Nucleus accumbens (tissue), 56 donors: ENCODE measurements at regions not wholly inside any gene's neighbourhood (a gene's known extent, or its start where the extent isn't known, plus 50 kb on each side); places are given as distances from the start of the nearest gene placed in this dataset.

ENCODE experiments used
- DNase-seq, 56 donors: peaks; one replicate each; lab custom pipeline; 2025; lab: John Stamatoyannopoulos, UW

DNA sequence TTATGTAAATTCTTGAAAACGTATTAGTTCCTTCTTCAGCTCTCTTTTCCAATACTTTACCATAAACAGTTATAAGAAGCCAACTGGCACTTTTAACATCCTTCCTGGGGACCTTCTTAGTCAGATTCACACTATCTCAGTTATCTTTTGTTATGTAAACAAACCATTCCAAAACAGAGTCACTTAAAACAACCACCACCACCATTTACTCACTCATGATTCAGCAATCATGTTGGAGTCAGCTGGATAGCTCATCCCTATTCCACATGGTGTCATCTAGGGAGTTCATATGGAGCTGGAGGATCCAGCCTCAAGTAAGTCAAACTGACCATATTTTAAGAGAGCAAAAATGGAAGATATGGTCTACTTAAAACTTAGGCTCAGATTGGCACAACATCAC, 240.3 kb upstream of the IRX3 start:
- DNase-seq: no peak

DNA sequence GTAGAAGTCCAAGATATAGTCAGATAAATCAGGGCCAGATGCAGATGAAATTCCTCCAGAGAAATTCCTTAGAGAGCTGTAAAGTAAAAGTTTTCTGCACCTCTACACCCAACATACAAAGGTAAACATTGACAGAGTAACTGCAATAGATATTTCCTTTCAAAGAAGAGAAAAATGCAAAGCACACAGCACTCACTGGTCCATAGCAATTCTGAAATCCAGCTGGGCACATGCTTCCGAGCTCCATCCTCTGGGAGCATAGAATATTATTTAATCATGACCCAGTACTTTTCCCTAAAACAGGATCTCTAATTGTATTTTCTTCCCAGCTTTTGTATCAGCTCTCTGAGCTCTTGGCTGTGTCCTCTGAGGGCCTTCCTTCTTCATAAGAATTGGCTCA, 239.5 kb upstream of the IRX3 start:
- DNase-seq: no peak

DNA sequence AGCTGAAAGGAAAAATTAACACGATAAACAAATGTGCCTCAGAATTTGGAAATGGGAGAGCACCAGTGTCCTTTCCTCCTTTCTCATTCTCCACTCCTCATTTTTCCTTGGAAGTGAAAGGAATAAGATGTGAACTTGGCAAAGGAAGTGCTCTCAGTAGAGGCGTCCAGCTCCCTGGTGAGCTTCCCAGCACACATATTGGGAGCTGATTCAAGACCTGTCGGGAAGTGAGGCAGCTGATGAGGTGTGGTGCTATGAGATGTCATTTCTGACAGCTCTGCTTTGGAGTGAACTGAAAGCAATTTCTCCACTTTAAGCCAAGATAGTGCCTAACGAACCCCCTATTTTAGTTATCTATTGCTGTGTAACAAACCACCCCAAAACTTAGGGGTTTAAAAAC, 238.5 kb upstream of the IRX3 start:
- DNase-seq: no peak

DNA sequence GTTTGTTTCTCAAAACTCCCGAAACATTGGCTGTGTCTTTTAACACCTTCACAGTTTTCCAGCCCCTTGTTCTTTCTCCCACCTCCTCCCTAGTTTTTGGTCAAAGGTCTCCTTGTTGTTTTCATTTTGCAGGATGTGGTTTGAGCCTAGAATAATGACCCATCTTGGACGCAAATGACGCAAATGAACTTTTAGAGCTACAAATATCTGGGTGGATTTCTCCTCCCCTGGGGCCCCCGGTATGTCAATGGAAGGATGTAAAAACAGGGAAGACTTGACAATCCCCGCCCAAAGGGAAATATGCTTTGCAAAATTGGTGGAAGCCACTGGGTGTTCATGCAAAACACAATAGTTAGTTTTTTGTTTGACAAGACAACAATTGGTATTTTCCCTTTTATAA, 236.0 kb upstream of the IRX3 start:
- DNase-seq: no peak

DNA sequence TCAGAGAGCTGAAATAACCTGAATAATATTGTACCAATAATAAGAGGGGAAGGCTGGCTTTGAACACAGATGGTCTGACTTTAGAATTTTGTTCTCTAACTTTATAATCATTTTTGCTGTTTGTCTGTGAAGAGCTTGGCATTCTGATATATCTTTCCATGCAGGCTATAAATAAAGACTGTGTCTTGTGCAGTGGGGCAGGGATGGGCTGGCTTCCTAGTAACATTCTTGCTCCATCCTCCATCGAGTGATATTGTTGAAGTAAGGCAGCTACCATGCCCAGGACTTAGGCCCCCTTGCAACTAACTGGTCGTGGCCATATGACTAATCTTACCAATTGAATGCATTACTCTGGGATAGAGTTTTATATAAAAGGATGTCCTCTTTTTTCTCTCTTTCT, 234.7 kb upstream of the IRX3 start:
- DNase-seq: no peak

DNA sequence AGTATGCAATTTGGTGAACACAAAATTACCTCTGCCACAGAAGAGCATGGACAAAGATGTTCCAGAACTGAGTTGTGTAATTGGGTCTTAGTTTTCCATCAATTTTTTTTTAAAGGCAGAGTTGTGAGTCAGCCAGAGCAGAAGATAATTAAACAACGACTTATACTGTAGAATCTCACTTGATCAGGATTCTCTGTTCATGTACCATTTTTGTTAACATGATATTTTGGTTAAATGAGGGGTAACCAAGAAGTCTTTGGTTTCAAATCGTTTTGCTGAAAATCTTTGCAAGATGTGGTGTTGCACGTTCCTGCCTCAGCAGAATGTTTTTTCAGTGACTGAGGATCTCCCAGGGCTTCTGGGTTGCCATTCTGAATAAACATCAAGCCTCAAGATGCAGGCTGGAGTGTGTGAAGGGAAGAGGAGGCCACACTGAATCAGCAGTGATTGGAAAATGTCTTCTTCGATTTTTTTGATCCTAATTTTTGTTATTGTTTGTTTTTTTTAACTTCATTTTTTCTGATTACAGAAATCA, 232.6 kb upstream of the IRX3 start:
- no peak for DNase-seq

DNA sequence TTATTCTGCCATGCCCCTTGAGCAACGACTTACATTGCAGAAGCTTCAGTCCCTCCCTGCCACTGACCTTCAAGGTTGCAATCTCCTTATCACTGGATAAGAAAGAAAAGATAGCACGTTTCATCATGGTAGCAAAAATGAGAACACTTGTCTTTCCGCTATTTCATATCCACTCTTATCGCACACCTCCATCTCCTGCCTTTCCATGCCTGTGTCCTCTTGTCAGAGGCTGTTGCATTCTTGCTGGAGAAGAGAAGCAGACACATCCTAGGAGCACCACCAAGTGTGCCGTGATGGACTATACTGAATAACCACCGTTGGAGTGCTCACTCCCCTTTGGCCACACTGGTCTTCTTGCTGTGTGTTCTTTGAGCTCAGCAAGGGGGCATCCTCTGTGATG, 230.6 kb upstream of the IRX3 start:
- no peak for DNase-seq

DNA sequence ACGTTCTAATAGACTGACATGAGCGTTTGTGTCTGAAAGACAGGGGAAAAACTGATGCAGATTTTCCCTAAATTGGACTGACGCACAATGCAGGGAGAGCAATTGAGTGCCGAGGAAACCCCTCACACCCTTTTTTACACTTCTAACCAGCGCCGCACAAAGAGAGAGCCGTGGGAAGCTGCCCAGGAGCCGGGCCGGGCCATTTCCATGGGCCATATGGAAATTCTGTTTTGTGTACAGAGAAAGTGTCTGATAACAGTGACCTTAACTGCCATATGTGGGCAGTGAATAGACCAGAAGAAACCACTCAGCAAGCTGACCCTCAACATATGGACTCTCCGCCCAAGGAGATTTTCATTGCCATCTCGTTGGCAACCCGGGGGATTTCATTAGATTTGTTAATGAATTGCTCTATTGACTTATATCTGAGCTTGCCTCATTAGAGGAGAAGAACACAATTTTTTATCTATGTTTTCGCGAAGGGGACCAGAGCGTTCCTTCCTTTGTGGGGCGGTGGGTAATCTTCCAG, 225.9 kb upstream of the IRX3 start:
- DNase-seq: no peak

DNA sequence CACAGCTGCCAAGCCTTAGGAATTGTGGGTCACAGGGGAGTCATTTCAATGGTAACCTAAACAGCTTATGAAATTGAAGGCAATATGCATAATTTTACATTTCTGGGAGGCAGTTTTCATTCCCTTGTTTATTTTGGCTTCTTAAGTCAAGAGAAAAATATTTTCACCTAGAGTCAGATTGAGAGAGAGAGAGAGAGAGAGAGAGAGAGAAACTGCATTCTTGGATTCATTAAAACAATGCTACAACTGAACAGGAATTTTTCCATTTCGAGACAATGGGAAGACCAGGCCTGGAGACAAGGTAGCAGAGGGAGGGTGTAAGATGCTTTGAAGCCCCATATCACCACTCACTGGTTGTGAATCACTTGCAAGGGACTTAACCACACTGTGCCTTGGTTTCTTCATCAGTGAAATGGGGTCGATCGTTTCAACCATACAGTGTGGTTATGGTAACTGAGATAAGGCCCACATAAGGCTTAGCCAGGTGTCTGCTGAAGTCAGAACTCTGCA, 224.7 kb upstream of the IRX3 start:
- no peak for DNase-seq

DNA sequence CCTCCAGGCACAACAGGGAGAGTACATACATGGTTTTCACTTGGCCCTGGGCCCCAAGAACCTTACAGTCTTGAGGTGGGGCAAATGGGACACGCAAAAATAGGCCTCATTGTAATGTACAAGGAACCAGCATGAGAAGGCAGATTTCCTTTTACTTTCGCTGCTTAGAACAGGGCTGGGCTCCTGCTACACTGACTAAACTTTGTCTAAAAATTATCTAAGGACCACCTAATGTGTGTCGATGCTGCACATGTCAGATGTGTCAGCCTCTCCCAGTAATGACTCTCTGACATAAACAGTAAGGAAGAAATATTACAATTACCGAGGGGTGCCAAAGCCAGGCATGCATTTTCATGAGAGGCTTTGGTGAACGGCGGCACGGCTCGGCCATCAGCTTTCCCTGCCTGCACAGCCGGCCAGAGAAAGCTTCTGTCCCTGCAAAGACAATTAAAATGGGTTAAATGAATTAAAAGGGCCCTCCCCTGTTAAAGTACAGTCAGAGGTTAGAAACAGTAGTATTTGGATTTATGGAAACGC, 224.2 kb upstream of the IRX3 start:
- DNase-seq: no peak

DNA sequence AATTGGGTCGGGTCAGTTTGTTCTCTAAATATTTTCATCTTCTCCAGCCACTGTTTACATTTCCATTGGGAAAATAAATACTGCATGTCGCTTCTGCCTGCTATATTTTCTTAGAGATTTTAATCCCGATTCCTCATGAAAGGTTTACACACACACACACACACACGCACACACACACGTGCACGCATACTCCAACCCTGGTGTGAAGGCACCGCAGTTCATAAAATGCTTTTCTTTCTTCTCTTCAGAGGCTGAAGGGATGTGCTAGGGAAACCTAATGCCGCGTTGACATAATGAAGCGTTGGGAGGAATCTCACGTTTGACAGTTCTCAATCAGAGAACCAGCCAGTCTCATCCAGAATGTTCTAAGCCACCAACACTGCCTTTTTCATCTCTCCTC, 222.9 kb upstream of the IRX3 start:
- no peak for DNase-seq

DNA sequence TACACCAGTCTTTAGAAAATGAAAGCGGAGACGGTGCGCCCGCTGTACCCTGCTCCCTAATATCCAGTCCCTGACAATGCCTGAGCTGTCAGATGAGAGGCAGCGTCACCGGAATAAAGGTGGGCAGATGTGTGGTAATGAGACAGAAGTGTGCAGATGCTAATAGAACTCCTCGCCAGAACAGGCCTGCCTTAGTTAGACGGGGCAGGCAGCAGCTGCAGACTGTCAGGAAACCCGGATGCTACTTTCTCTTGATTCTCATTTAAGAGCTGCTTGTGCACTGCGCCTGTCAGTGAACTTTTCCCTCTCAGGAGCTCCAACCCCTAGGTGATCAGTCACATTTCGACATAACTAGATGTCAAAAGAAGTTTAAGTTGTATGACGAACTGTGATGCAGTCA, 221.8 kb upstream of the IRX3 start:
- no peak for DNase-seq

DNA sequence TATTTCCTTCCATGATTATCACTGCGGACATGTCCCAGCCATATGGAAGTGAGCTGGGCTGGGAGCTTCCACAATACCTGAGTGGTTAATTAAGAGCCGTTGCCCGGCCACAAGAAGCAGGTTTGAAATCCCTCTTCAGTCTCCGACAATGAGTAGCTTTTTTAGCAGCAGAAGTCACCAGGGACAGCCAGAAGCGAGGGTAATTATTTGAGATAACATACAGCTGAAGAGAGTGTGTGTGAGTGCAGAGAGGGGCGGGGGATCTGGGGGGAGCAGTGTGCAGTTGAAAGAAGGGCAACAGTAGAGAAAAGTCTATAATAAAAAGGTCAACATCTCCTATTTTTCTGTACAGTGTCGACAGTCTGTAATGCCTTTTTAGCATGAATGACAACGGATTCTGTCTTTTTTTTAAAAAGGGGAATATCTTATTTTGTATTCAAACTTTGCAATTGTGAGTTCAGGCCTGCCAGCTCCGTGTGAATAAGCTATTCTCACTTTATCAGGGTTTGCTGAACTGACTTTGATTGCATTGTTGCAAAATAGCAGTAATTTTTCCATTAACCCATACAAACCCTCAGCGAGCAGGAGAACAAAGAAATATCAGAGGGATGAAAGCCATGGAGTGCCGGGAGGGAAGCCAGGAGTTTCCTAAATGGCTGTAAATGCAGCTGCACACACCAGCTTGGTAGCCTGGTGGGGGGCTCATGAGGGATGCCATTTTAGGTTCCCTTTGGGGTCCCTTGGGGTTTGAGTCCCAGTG, 220.3 kb upstream of the IRX3 start:
- no peak for DNase-seq

DNA sequence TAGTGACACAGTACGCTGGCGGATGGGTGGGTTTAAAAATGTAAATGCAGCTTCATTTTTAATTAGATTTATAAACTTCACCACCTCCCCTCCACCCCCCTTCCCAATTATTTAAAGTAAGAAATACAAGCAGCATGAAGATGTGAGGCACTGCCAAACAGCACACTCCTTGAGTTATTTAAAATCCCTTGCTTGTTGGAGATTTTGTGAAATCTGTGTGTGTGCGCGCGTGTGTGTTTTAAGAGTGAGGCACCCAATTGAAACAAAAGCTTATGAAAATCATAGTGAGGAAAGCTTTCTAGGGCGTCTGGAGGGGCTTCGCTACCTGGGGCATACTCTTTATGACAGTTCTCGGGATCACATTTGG, 219.6 kb upstream of the IRX3 start:
- DNase-seq: no peak

DNA sequence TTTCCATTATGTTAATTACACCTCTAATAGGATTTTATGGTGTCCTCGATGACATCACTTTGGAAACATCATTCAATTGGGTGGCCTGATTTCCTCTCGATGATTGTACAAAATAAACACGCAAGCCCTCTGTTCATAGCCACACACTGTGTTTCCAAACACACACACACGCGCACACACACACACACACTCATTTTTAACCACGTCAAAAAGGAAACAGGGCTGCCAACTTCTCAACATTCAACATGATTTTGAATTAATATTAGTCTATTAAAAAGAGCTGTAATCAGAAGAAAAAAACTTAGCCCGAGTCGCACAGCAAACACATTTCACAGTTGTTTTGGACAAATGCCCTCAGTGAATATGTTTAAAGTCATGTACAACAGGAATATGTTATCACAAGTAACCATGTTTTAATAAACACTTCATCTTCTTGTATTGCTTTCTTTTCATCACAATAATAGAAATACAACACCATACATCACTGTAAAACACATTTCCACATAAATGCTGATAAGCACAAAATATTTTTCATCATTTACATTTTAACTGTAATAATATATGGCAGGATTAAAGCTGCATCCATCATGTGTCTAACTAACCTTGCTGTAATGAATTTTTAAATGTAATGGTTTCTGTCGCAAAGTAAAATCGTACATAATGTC, 219.1 kb upstream of the IRX3 start:
- no peak for DNase-seq

DNA sequence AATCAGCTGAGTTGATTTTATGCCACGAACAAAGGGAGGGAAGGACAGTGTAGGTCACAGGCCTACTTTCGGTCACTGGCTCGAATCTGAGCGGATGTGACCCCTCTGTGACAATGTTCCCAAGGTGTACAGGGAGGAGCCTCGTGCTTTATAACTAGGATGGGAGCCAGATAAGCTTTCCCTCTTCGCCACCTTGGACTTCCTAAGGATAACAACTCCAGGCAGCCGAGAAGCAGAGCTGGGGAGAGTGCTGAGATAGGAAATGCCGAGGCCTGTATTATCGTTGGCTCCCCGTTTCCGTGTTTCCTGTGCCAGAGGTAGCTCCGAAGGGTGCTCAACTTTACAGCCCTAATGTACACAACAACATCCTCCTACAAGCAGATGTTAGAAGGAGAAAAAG, 217.8 kb upstream of the IRX3 start:
- no peak for DNase-seq

DNA sequence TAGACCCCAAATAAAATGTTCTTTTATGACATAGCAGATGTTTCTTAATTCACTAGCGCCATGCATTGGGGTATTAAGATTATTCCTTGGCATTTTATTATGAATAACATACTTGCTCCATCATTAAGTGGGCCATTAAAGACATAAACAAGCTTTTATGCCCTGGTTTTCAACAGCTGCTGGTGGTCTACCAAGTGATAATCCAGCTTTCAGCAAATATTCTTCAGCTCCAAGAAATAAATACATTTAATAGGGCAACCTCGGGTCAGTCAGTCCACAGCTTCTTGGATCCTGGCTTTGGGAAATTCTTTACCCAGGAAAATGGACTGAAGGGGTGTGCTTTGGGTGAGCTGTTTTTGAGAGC, 217.3 kb upstream of the IRX3 start:
- no peak for DNase-seq

DNA sequence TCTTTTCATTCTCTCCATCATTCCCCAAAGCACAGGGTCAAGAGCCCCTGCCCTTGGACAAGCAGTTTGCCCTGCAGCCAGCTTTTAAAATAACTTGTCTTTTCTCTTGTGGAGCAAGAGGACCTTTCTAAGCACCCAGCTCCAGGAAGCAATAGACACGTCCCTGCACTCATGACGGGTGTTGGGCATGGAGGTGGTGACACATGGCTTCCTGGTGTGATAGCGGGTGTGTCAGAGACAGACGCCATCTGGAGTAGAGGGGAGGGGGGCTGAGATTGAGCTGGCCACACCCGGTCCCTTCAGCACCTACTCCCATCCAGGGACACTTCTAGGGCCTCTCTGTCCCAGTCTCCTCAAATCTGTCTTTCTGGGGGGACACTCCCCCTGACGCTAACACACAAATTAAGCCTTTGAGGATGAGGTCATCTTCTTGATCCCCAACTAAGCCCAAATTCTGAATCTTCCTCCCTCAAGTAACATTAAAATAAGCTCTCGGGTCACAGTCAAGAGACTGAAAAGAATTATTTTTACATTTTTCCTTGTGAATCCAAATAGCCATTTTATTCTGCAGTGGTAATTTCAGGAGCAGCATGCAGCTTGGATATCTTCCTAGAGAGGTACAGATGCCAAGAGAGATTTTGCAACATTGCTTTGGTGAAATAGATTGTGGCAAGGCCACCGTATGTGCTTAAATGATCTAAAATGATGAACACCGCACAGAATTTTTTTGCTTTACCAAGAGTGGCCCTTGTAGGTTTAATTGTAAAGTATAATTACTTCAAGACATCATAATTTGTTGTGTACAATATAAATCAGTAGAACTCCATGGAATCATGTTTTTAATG, 216.6 kb upstream of the IRX3 start:
- DNase-seq: no peak

DNA sequence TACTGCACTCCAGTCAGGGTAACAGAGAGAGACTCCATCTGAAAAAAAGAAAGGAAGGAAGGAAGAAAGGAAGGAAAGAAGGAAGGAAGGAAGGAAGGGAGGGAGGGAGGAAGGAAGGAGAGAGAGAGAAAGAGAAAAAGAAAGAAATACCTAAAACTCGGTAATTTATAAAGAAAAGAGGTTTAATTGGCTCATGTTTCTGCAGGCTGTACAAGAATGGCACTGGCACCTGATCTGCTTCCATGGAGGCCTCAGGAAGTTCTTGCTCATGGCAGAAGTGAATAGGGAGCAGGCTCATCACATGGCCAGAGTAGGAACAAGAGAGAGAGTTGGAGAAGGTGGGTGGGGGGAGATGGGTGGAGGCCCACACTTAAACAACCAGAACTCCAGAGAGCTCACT, 215.2 kb upstream of the IRX3 start:
- DNase-seq: no peak

DNA sequence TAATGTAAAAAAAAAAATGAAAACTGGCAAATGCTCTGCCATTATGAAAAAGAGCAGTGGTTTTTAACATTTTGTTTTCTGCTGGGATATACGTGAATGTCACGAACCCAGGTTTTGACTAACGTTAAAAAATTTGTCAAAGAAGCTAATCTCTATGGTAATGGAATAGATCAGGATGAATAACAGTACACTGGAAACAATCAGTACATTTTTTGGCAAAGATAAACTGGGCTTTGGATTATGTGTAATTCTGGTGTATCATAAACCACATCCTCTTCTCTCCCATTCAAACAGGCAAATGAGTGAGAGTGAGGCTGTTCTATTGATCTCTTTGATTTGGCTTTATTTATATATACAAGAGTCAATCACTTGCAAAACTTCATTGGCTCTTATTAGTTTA, 207.0 kb upstream of the IRX3 start:
- no peak for DNase-seq

DNA sequence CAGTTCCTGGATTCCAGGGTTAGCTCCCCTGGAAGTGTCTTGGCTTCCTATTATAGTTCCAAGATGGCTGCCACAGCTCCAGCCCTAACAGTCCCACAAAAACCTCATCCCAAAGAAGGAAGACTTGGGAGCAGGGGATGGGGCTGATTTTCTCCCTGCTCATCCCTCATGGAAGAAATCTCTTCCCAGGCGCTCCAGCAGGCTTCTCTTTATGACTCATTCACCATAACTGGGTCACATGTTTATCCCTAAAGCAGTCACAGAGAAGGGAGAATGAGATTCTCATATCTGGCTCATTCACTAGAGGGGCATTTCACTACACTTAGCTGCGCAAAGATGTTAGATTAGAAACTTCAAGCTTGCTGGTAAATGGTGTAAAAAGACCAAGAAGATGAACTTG, 206.5 kb upstream of the IRX3 start:
- DNase-seq: no peak
